GM12875 (cell line): ENCODE measurements at regions not wholly inside any gene's neighbourhood (a gene's known extent, or its start where the extent isn't known, plus 50 kb on each side); places are given as distances from the start of the nearest gene placed in this dataset.

Experiments used
- H3K4me3 ChIP-seq: one replicate; pipeline ENCODE4 v1.5.1; 2011; ENCODE audit warnings: low read depth, low read length, control low read depth
- CTCF ChIP-seq: IDR thresholded peaks from 2 replicates; pipeline ENCODE4 v1.5.1; 2011; ENCODE audit warnings: low read depth, mild to moderate bottlenecking, control low read depth, inconsistent platforms, low read length, moderate library complexity, borderline replicate concordance; ENCODE audit not compliant: insufficient read depth

GRCh38 chr21:19557488-19557887 lies 1153.9 kb upstream of the TMPRSS15 start:
- H3K4me3 ChIP-seq, result no peak overlapping the region
- TF ChIP-seq CTCF, result no peak

- TF ChIP-seq CTCF, result no peak
- no peak overlapping the region for H3K4me3 ChIP-seq
Observed at GRCh38 chr21:19565587-19565986, 1162.0 kb upstream of the TMPRSS15 start.

DNA sequence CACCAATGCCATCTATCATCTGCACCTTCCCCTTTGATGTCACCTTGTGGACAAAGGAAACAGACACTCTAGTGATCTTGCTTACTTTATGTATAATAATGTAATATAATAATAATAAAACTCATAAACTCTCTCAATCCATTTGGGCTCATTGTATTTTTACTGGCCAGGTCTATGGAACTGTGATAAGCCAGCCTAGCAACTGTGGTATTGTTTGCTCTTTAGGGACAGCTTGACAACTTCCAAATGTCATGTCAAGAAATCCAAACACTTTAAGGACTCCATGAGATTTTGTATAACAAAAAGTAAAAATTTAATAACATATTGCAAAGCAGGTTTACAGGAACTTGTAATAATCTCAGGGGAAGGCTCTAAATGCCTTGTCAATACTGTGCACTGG lies 1163.4 kb upstream of the TMPRSS15 start:
- no peak overlapping the region for H3K4me3 ChIP-seq
- TF ChIP-seq CTCF, result no peak

DNA sequence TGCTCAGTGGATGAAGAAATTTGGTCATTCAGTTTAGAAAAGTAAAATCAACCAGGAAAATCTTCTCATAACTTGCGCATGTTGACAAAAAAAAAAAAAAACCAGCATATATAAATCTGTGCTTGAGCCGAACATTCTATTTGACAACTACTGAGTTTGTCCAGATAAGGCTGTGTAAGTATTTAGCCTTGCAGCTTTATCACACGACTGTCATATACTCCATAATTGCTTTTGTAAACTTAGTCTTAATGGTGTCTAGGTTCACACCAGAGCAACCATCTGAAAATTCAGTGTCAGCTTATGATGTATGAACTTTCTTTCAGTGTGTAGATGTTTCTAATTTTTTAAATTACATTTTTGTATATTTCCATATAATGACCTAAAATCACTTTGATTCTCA lies 1173.8 kb upstream of the TMPRSS15 start:
- H3K4me3 ChIP-seq, result no peak overlapping the region
- TF ChIP-seq CTCF, result no peak

DNA sequence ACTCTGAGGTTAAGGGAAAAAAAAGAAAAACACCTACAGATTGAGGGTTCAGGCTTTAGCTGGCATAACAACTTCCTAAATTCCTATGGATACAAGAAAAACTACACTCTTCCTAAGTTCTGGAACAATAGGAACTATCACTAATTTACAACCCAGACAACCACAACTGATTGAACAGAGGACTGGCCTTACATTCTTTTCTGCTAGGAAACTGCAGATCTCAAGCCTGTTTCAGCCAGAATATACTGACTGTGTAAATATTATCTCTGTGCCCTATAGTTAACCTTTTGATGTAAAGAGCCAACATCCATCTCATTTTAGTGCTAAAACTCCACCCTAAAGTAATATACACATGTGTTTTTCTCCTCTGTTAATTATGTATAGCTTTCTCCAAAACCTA lies 1186.5 kb upstream of the TMPRSS15 start:
- H3K4me3 ChIP-seq, result no peak overlapping the region
- TF ChIP-seq CTCF, result no peak

GRCh38 chr21:19603011-19603593 lies 1199.5 kb upstream of the TMPRSS15 start:
- no peak overlapping the region for H3K4me3 ChIP-seq
- TF ChIP-seq CTCF, result no peak

DNA sequence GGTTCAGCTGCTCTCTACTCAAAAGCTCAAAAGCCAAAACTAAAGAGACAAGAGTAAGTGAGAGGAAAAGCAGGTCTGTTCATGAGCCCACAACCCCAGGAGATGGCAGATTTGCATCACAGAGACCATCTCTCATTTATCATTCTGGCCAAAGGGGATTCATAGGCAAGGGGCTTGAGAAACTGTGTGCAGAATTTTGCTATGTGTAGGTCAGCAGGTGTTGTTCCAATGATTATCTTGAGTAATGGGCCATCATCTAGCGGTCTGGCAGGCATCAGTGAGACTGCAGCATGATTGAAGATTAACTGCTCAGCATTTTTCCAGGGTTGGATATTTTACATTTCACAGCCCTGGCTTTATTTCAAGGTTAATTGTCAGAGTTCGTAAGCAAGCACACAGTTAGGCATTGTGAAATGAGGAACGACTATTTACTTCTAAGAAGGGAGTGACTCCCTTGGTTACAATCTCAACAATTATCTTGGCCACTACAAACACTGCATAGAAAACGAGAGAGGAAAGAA lies 1204.6 kb upstream of the TMPRSS15 start:
- H3K4me3 ChIP-seq, result no peak overlapping the region
- TF ChIP-seq CTCF, result no peak
